HEK293T (cell line): ENCODE measurements at regions not wholly inside any gene's neighbourhood (a gene's known extent, or its start where the extent isn't known, plus 50 kb on each side); places are given as distances from the start of the nearest gene placed in this dataset.

Experiments
- CTCF ChIA-PET: fragments of 350-600 bp; formaldehyde crosslinking; extraction: SDS; loops from one replicate; lab custom pipeline; 2021; ENCODE audit warnings: antibody characterized with exemption, inconsistent platforms; lab: Yijun Ruan, JAX
- POLR2A ChIA-PET: fragments of 350-600 bp; formaldehyde crosslinking; extraction: SDS; loops from one replicate; lab custom pipeline; 2020; ENCODE audit warnings: antibody characterized with exemption, inconsistent platforms; lab: Yijun Ruan, JAX
- DNase-seq: peaks from one replicate; pipeline ENCODE4 v3.0.0; 2012; ENCODE audit warnings: mixed read lengths; ENCODE audit errors: extremely low spot score
- ARNT ChIP-seq: fragments of 450-650 bp; IDR thresholded peaks from 2 replicates; pipeline ENCODE4 v1.6.1; 2017; ENCODE audit warnings: mild to moderate bottlenecking
- BHLHE40 ChIP-seq: fragments of 450-650 bp; IDR thresholded peaks from 2 replicates; pipeline ENCODE4 v1.6.1; 2016; ENCODE audit warnings: mild to moderate bottlenecking, moderate library complexity, borderline replicate concordance
- CTBP1 ChIP-seq: fragments of 450-650 bp; IDR thresholded peaks from 2 replicates; pipeline ENCODE4 v1.6.1; 2016; ENCODE audit warnings: borderline replicate concordance
- ELF4 ChIP-seq: fragments of 450-650 bp; IDR thresholded peaks from 2 replicates; pipeline ENCODE4 v1.6.1; 2017; ENCODE audit warnings: antibody characterized with exemption
- FOXA1 ChIP-seq: fragments of 450-650 bp; IDR thresholded peaks from 2 replicates; pipeline ENCODE4 v1.6.1; 2016; ENCODE audit warnings: mild to moderate bottlenecking
- FOXK2 ChIP-seq: fragments of 450-650 bp; IDR thresholded peaks from 2 replicates; pipeline ENCODE4 v1.6.1; 2016; ENCODE audit warnings: mild to moderate bottlenecking
- FOXM1 ChIP-seq: fragments of 450-650 bp; IDR thresholded peaks from 2 replicates; pipeline ENCODE4 v1.6.1; 2017; ENCODE audit warnings: mild to moderate bottlenecking, borderline replicate concordance
- HDGF ChIP-seq: fragments of 450-650 bp; IDR thresholded peaks from 2 replicates; pipeline ENCODE4 v1.6.1; 2017; ENCODE audit warnings: antibody characterized with exemption, borderline replicate concordance
- L3MBTL2 ChIP-seq: fragments of 450-650 bp; conservative IDR thresholded peaks from 2 replicates; pipeline ENCODE4 v1.6.1; 2016; ENCODE audit warnings: mild to moderate bottlenecking
- LEF1 ChIP-seq: fragments of 450-650 bp; IDR thresholded peaks from 2 replicates; pipeline ENCODE4 v1.6.1; 2017; ENCODE audit warnings: mild to moderate bottlenecking, borderline replicate concordance
- NFRKB ChIP-seq: fragments of 450-650 bp; IDR thresholded peaks from 2 replicates; pipeline ENCODE4 v1.6.1; 2016; ENCODE audit warnings: mild to moderate bottlenecking, moderate library complexity
- SP1 ChIP-seq: fragments of 450-650 bp; IDR thresholded peaks from 2 replicates; pipeline ENCODE4 v1.6.1; 2017
- SUZ12 ChIP-seq: fragments of 450-650 bp; IDR thresholded peaks from 2 replicates; pipeline ENCODE4 v1.6.1; 2016; ENCODE audit warnings: mild to moderate bottlenecking
- TARDBP ChIP-seq: fragments of 450-650 bp; IDR thresholded peaks from 2 replicates; pipeline ENCODE4 v1.6.1; 2016
- ZNF384 ChIP-seq: fragments of 450-650 bp; IDR thresholded peaks from 2 replicates; pipeline ENCODE4 v1.6.1; 2016
- TF ChIP-seq, protein P1 (sequence below): fragments of 450-650 bp; IDR thresholded peaks from 2 replicates; pipeline ENCODE4 v1.6.1; 2016

DNA sequence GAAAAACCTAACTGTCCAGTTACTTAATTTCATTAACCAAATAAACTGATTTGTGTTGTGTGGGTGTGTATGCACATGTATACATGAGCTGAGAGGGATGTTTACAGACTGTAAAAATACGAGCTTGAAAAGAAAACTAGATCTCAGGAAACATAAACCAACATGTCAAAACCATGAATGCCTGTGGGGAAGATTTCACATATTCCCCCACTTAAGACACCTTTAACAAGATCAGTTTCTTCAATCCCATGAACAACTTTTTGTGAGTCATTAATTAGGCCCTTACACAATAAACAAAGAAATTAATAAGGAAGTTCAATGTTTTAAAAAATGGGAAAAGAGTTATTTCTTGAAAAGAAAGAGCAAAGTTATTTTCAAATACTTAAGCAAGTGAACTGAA is 170.8 kb downstream of the ZNF674 start:
- TF ChIP-seq L3MBTL2 (no peak), CTBP1 (no peak), LEF1 (no peak), BHLHE40 (no peak), FOXA1 (no peak), ELF4 (no peak), ZNF384 (no peak), SP1 (no peak), NFRKB (no peak), SUZ12 (no peak), ARNT (no peak), FOXK2 (no peak), HDGF (no peak), TARDBP (no peak), FOXM1 (no peak)
- TF ChIP-seq, protein P1, sequence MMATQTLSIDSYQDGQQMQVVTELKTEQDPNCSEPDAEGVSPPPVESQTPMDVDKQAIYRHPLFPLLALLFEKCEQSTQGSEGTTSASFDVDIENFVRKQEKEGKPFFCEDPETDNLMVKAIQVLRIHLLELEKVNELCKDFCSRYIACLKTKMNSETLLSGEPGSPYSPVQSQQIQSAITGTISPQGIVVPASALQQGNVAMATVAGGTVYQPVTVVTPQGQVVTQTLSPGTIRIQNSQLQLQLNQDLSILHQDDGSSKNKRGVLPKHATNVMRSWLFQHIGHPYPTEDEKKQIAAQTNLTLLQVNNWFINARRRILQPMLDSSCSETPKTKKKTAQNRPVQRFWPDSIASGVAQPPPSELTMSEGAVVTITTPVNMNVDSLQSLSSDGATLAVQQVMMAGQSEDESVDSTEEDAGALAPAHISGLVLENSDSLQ: no peak
- DNase-seq: no peak
- POLR2A ChIA-PET: no interaction called here
- CTCF ChIA-PET: no interaction called here

DNA sequence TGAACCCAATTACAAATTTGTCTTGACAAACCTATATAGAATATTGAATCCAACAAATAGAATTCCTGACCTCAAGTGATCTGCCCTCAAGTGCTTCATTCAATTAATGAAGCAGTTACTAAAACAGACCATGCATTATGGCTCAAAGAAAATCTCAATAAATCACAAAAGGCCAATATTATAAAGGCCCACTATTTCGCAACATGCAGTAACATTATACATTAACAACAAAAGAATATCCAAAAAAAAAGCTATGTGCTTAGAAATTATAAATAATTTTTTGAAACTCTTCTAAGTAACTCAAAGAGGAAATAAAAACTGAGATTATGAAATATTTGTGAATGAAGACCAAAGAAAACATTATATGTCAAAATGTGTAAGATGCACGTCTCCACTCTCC is 177.7 kb downstream of the ZNF674 start:
- POLR2A ChIA-PET: no interaction called here
- DNase-seq: no peak
- TF ChIP-seq NFRKB: no peak
- TF ChIP-seq, protein P1: no peak
- TF ChIP-seq SUZ12: no peak
- TF ChIP-seq FOXA1: no peak
- TF ChIP-seq L3MBTL2: no peak
- TF ChIP-seq ARNT: no peak
- TF ChIP-seq ZNF384: no peak
- no peak for TF ChIP-seq ELF4
- TF ChIP-seq LEF1: no peak
- TF ChIP-seq FOXM1: no peak
- CTCF ChIA-PET: no interaction called here

DNA sequence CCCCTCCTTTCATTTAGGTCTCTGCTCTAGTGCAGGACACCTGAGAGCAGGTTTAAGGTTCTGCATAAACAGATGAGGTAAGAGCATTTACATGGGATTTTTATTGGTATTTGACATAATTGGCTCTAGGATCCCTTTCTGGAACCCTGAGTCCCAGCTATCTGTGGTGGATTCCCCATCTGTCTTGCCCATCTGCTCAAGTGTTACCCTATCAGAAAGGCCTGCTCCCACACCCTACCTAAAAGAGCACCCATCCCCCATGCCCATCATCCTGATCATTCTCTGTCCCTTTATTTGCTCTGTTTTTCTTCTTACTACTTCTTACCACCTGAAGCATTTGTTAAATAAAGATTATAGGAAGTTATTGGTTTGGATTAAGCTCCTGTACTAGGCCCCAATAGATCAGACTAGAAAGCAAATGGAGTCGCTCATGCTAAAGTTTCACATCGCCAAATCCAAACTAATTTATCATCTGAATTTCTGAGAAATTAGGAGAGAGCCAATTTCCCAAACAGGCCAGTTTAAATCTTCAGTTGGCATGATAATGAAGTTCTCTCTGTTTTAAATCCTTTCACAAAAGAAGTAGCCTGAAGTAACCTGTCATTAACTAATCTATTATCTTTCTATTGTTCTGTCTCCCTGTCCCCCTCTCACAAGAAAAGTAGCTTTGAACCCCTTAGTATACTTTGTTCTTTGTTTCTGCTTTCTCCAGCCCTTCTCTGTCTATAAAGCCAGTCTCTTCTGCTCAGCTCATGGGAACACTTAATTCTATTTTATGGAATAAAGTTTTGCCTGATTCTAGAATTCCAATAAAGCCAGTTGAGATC is 178.6 kb downstream of the ZNF674 start:
- TF ChIP-seq ZNF384: no peak
- TF ChIP-seq, protein P1: no peak
- TF ChIP-seq BHLHE40: no peak
- TF ChIP-seq SUZ12: no peak
- no peak for TF ChIP-seq SP1
- no peak for TF ChIP-seq FOXM1
- no peak for TF ChIP-seq TARDBP
- no peak for DNase-seq
- ChIA-PET CTCF (no interaction called here), POLR2A (no interaction called here)

- ChIA-PET POLR2A (no interaction called here), CTCF (no interaction called here)
- no peak for DNase-seq
- TF ChIP-seq NFRKB (no peak), LEF1 (no peak), SUZ12 (no peak), FOXK2 (no peak), CTBP1 (no peak), L3MBTL2 (no peak), ARNT (no peak), HDGF (no peak), BHLHE40 (no peak), FOXA1 (no peak), FOXM1 (no peak), TARDBP (no peak), ZNF384 (no peak), SP1 (no peak), ELF4 (no peak)
- TF ChIP-seq, protein P1: no peak
These were observed 190.7 kb downstream of the ZNF674 start for GRCh38 chrX:46354481-46354880.

GRCh38 chrX:46341767-46342322 is 203.4 kb downstream of the ZNF674 start:
- CTCF ChIA-PET: no interaction called here
- POLR2A ChIA-PET: no interaction called here
- TF ChIP-seq ARNT (no peak), FOXK2 (no peak), SP1 (no peak), NFRKB (no peak), ZNF384 (no peak)
- DNase-seq: no peak
